NCI-H2227 (cell line): ENCODE measurements at regions not wholly inside any gene's neighbourhood (a gene's known extent, or its start where the extent isn't known, plus 50 kb on each side); places are given as distances from the start of the nearest gene placed in this dataset.

ENCODE experiments used
- DNase-seq: peaks from one replicate; lab custom pipeline; 2025; ENCODE audit not compliant: unreplicated experiment; lab: John Stamatoyannopoulos, UW

DNA sequence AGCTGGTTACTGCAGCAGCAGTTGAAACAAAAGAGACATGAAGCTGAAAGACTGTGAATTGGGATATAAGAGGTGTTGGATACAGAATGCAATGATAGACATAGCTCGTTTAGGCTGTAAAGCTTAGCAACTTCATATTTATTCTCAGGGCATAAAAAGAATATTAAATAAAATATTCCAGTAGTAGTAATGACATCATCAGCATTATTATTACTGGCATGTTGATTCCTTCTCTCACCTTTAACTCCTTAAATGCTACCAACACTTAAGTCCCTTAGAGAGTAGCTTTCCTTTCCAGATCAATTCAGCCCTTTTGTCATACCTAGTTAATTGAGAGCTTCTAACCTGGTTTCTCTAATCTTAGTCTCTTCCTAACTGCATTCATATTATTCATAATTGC is 81.4 kb upstream of the STXBP5 start:
- DNase-seq: no peak

DNA sequence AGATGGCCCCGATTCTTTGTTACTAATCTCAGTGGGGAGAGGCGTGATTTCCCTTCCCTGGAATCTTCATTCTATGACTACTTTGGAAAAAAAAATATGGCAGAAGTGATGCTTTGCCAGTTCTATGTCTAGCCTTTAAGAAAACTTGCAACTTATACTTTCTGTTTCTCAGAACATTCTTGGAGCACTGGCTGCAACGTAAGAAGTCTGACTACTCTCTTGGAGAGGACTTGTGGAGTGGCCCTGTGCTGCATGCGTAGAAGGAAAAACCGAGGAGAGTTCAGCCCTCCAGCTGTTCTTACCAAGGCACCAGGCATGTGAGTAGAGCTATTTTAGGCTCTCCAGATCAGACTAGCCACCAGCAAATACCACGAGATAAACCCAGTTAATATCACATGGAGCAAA is 77.6 kb upstream of the STXBP5 start:
- no peak for DNase-seq

DNA sequence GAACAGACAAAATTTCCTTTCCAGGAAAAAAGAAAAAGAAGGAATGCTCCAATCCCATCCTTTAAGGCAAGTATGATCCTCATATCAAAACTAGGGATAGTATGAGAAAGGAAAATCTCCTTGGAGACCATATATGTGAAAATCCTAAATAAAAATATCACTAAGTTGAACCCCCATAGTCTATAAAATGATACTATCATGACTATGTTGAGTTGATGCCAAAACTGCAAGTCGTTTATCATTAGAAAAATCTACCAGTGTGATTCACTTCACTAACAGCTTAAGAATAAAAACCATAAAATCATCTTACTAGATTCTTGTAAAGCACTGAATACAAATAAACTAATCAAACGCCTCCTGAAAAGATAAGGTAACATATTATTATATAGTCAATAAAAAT is 76.6 kb upstream of the STXBP5 start:
- no peak for DNase-seq

DNA sequence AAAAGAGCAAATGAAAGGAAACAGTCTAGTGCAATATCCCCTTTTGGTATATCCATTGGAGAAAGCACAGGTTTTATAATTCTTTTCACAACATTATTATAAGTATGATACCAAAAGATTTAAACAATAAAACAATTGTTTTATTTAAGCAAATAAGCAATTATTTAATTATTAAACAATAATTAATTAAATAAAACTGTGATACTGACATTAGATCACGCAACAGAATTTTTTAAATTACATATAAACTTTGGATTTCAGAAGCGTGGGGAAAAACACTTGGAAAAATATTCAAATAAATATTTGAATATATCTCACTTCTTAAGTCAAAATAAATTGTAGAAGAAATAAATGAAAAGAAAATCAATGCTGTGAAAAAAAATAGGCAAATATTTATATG is 76.2 kb upstream of the STXBP5 start:
- DNase-seq: no peak

GRCh38 chr6:147131532-147132128 is 72.6 kb upstream of the STXBP5 start:
- no peak for DNase-seq

GRCh38 chr6:147132889-147133288 is 71.3 kb upstream of the STXBP5 start:
- no peak for DNase-seq

DNA sequence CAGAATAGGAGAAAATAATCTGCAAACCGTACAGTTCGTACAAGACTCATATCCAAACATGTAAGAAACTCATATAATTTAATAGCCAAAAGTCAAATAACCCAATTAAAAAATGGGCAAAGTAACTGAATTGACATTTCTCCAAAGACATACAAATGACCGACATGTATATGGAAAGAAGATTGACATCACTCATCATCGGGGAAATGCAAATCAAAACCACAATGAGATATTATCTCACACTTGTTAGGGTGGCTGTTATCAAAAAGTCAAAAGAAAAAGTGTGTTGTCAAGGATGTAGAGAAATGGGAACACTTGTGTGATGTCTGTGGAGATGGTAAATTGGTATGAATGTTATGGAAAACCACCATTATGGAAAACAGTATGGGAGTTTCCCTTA is 70.5 kb upstream of the STXBP5 start:
- no peak for DNase-seq

GRCh38 chr6:147135211-147135681 is 69.0 kb upstream of the STXBP5 start:
- DNase-seq: no peak

DNA sequence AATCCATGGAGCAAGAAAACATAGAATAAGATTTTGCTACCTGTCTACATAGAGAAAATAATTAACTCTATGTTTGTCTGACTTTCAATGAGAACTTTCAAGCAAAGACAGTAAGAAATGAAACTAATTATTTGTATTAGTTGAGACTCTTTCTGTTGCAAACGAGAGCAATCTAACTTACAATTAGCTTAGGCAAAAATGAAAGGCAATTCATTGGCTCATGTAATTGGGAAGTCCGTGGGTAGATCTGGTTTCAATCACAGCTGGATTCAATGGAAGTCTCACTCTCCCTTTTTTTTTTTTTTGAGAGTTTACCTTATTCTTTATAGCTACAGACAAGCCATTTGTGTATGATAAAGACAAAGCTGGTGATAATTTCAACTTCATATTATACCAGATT is 68.2 kb upstream of the STXBP5 start:
- DNase-seq: no peak

DNA sequence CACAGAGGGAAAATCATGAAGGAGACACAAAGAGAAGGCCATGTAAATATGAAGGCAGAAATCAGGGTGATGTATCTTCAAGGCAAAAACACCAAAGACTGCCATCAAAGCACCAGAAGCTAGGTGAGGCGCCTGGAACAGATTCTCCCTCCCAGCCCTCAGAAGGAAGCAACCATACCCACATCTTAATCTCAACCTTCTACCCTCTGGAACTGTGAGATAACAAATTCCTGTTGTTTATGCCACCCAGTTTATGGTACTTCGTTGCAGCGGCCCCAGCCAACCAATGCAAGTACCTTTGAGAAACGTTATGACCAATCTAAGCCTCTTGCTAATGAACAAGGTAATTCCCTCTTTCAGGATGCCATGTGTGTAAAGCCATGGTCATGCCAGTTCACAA is 66.2 kb upstream of the STXBP5 start:
- DNase-seq: no peak

DNA sequence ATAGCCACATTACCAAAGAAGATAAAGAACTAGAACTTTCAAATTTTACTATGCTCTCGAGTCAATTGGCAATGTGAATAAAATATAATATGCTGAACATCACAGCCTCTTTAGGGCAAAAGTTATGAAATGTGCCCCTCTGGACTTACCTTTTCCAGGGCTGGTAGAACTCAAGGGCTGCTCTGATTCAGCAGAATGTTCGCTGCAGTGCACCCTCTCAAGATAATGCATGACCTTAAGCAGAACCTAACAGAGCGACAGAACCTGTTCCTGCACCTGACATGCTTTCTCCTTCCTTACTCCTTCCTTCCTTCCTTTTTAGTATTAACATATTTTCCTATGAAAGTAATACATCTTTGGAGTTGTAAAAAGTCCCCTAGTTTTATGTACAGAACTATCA is 65.4 kb upstream of the STXBP5 start:
- no peak for DNase-seq

DNA sequence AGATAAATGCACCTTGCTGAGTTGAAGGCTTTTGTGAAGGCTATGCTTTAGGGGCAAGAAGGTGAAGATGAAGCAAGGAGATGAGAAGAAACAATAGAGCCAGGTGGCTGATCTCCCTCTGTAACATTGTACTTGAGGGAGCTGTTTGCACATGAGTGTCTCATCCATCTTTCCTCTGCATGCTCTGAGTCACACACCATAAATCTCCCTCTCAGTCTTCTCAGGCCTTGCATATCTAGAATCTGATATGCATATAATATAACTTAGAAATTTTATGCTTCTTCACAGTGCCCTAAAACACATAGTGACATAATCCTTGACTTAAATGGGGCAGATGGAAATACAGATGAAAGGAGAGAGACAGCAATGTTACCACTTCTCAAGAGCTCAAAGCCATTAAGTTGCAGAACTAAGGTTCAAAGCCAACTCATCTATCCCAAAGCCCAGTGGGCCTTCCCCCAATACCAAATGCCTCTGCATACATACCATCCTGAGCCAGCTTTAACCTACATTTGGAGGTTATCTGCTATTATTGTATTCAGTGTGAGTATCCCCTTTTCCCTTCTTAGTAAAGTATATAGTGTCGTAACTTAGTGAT is 62.4 kb upstream of the STXBP5 start:
- no peak for DNase-seq

DNA sequence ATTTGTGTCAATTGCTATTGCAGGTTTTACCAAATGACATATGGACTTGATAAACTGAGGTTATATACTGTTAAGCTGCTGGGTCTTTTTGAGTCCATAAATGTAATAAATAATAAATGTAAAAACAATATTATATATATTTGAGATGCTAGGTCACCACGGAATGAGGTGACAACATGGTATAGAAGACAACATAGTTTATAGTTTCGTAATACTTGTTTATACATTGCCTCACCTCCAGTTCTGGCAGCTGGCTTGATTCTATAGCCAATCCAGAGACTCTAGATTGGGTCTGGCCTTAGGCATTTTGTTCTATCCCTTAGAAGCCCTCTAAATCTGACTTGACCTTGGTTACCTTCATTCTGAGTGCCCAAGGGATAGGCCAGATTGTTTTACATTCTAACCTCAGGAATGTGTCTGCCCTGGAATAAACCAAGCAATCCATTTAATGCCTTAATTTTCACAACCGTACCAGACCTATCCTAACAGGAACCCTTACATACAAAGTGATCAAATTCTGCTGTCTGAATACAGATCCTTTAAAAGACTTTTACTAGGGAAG is 61.5 kb upstream of the STXBP5 start:
- no peak for DNase-seq

DNA sequence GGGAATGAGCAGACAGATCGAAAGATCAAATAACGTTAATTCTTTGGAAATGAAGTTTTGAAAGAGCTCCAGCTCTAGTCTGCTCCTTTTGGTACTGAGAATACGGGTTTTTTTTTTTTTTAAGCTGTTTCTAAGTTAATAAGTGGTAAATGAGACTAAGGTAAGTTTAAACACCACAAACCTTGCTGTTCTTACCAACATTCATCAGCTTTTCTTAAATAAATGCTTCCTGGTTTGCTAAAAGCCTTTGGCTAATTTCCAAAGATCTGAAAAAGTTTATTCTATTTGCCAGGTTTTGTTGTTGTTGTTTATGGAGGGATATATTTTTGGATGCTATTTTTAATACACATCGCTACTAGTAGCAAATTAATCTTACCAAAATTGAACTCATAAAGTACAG is 55.1 kb upstream of the STXBP5 start:
- DNase-seq: no peak

DNA sequence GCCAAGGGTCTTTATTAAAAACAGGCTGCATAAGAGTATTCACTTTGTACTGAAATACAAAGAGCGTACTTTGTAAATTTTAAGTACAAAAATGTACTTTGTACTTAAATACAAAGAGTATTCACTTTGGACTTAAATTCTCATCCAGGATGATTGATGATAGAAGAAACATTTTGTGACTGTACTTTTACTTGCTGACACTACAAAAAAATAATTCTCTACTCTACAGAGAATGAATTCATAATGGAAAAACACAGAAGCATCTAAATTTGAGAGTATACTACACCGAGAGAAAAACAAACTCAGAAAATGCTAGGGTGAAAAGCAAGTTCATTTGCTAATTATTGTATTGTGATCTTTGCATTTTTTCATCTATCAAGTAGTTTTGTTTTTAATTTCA is 54.4 kb upstream of the STXBP5 start:
- DNase-seq: no peak

DNA sequence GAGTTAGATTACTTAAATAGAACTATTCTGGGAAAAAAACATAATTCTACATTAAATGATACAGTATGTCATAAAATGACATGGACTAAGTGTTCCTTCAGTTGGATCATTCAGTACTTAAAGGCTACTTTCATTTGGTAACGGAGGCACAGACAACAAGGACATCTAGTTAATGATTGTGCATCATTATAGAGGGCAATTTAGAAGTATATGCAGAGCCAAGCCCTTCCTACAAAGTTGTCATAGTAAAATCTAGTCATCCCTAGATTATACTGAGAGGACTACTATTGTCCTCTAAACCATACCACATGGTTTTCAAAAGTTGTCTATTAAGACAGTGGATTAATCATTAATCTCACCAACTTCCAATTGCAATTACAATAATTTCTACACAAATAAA is 53.9 kb upstream of the STXBP5 start:
- DNase-seq: no peak
